ENCODE measurements at regions not wholly inside any gene's neighbourhood (a gene's known extent, or its start where the extent isn't known, plus 50 kb on each side); places are given as distances from the start of the nearest gene placed in this dataset.

DNA sequence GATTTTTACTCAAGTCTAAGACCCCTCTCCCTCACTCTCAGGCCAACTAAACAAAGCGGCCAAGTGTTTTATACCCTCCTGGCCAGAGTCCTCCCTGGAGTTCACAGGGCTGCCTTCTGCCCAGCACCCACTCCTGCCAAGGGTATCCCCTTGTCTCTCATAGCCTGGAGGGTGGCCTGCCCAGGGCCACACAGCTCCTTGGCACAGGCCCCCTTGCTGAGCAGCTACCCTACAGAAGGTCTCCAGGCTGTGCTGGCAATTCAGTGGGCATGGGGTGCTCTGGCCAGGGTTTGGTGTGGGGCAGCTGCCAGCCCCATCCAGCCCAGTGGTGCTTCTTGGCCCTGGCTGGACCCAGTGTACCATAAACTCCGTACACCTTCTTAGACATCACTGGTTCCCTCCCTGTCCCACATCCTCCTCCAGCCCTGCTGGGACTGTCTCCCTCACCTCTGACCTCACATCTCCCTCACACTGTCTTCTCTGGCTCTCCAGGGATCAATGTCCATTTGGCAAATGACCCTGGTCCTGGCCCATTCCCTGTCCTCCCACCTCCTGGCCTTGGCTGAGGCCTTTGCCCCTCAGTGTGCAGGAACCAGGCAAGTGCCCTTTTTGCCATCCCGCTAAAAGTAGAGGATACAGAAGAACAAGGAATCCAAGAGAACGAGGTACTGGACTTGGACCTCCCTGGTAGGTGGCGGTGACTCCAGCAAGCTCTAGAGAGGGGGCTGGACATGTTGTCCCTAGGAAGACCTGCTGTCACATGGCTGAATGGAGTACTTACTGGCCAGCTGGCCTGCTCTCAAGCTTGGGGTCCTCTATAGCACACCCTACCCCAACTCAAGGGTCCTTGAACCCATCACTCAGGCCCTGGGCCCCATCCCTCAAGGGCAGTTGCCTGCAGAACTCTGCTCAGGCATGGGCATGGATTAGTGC is 50.0 kb upstream of the TRPM1 start:
- TF ChIP-seq, protein P1, sequence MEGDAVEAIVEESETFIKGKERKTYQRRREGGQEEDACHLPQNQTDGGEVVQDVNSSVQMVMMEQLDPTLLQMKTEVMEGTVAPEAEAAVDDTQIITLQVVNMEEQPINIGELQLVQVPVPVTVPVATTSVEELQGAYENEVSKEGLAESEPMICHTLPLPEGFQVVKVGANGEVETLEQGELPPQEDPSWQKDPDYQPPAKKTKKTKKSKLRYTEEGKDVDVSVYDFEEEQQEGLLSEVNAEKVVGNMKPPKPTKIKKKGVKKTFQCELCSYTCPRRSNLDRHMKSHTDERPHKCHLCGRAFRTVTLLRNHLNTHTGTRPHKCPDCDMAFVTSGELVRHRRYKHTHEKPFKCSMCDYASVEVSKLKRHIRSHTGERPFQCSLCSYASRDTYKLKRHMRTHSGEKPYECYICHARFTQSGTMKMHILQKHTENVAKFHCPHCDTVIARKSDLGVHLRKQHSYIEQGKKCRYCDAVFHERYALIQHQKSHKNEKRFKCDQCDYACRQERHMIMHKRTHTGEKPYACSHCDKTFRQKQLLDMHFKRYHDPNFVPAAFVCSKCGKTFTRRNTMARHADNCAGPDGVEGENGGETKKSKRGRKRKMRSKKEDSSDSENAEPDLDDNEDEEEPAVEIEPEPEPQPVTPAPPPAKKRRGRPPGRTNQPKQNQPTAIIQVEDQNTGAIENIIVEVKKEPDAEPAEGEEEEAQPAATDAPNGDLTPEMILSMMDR (IDR thresholded peaks at IDR 0.05; ENCODE audit: low read depth, low read length) = no peak
- H3K4me3 ChIP-seq (ENCODE audit: low read depth, low read length) = no peak overlapping the region

DNA sequence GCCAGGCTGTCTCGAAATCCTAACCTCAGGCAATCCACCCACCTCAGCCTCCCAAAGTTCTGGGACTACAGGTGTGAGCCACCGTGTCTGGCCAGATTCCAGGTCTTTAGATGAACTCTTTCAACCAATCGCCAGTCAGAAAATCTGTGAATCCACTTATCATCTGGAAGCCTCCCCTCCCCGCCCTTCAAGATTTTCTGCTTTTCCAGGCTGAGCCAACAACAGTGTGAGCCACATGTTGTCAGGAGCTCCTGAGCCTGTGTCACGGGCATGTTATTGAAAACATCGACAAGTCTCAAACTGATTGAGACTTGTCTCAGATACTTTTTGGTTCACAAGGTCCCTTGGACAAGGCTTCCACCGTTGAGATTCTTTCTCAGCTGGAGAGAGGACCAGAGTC is 52.0 kb upstream of the TRPM1 start:
- no peak overlapping the region for H3K4me3 ChIP-seq (ENCODE audit: low read depth, low read length)
- TF ChIP-seq, protein P1 (IDR thresholded peaks at IDR 0.05; ENCODE audit: low read depth, low read length) = no peak

DNA sequence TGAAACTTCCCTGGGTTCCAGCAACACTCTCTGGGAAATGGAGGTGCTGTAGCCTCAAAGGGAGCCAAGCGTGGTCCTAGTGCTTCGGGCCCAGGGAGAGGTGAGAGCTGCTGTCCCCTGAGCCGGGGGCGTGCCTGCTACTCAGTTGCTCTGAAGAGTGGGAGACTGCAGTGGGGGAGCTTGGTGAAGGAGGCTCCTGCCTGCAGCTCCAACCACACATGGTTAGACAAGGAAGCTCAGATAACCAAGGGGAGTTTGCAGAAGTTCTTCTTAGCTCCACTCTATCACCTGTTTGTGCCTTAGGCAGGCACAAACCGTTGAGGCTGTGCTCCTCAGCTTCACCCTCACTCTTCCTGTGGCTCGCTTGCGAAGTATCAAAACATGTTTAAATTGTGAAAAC is 53.6 kb upstream of the TRPM1 start:
- TF ChIP-seq, protein P1 (IDR thresholded peaks at IDR 0.05; ENCODE audit: low read depth, low read length) = no peak
- no peak overlapping the region for H3K4me3 ChIP-seq (ENCODE audit: low read depth, low read length)

DNA sequence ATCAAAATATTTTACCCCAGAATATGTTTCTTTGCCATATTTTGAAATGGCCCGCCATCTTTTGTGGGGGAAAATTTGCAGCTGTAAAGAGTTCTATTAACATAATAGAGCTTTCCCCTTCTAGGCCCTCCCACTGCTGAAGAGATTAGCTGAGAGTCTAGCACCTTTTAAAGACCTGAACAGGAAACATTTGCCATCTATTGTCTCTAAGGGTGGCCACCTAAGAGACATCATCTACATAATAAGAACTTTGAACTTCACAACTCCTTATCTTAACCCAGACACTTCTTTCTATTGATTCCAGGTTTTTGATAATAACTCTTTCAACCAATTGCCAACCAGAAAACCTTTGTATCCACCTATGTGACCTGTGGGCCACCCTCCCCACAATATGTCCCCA is 54.7 kb upstream of the TRPM1 start:
- TF ChIP-seq, protein P1 (IDR thresholded peaks at IDR 0.05; ENCODE audit: low read depth, low read length) = no peak

DNA sequence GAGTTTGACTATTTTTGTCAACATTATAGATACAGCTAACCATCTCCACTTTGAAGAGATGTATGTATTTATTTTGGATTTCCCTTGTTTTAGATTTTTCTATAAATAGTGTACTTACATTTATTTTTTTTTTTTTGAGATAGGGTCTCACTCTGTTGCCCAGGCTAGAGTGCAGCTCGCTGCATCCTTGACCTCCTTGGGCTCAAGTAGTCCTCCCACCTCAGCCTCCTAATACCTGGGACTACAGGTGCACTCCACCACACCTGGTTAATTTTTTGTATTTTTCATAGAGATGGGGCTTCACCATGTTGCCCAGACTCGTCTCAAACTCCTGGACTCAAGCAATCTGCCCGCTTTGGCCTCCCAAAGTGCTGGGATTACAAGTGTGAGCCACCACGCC is 55.3 kb upstream of the TRPM1 start:
- H3K4me3 ChIP-seq (ENCODE audit: low read depth, low read length) = no peak overlapping the region
- TF ChIP-seq, protein P1 (IDR thresholded peaks at IDR 0.05; ENCODE audit: low read depth, low read length) = no peak

More for the DNA sequence above, 54.7 kb upstream of the TRPM1 start:
- no peak overlapping the region for H3K4me3 ChIP-seq (ENCODE audit: low read depth, low read length)

DNA sequence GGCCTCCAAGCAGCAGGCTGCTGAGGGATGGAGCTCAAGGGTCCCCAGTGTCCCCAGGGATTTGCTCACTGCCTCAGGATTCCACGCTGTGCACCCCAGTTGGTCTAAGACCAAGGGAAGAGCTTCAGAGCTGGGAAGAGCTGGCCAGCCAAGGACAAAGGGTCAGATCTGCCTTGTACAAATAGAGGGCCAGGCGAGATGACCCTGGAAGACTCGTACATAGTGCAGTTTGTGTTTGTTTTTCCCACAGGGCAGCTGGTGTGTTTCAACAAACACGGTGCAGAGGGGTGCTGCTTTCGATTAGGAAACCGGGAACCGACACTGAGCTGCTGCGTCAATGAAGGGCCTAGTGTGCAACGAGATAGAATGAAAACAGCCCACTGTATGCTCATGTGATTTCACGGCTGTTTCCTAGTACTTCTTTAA is 56.1 kb upstream of the TRPM1 start:
- H3K4me3 ChIP-seq (ENCODE audit: low read depth, low read length) = no peak overlapping the region
- TF ChIP-seq, protein P1 (IDR thresholded peaks at IDR 0.05; ENCODE audit: low read depth, low read length) = no peak

DNA sequence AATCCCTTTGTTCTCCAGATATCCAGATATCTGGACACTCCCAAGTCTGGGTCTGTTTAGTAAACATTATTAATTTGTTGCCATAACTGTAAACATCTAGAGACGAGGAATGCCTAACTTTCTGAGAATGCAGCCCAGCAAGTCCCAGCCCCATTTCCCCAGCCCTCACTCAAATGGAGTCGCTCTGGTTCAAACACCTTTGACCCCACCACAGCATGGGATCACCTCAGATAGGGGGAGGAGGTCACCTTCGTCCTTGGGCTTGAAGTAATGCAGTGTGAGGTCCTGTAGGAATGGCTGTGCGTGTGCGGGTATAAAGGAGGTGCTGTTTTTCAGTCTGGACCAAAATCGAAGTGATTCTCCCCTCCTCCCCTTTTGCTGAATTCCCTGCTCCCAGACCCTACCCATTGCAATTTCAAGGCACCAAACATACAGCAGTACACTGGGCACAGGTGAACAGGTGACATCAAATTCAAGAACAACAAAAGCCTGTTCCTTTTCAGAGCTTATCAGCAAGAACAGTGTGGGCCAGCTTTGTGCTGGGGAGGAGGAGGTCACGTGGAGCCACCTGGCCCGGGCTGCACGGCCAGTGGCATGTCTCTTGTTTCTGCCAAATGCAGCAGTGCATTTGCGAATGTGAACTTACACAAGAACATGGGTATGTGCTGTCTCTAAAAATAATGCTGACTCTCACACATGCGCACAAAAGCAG is 57.5 kb upstream of the TRPM1 start:
- TF ChIP-seq, protein P1 (IDR thresholded peaks at IDR 0.05; ENCODE audit: low read depth, low read length) = no peak
- no peak overlapping the region for H3K4me3 ChIP-seq (ENCODE audit: low read depth, low read length)
